Activated T-helper 1 cell treated with anti-CD3 and anti-CD28 coated beads, Interleukin-12 subunit alpha, Interleukin-12 subunit beta, Interleukin-2, Interleukin-4 antibody, amounts not matched to agents 30 ng/mL and 10 ng/mL and 1 ng/mL, durations not matched to agents 14 hours and 24 hours and 36 hours (primary cell): ENCODE measurements at regions not wholly inside any gene's neighbourhood (a gene's known extent, or its start where the extent isn't known, plus 50 kb on each side); places are given as distances from the start of the nearest gene placed in this dataset.
"Not testable (repeated sequence)": the region's sequence is repeated elsewhere in the genome, so short reads cannot be mapped to it uniquely, and the experiment has no call there.

Experiments
- DNase-seq: peaks from one replicate; pipeline ENCODE4 v3.0.0; 2021; ENCODE audit warnings: low spot score
- H3K27ac Mint-ChIP-seq: one replicate; pipeline ENCODE4 v1.8.0; 2021; ENCODE audit warnings: mild to moderate bottlenecking, mixed read lengths
- H3K27me3 Mint-ChIP-seq: one replicate; pipeline ENCODE4 v1.8.0; 2022; ENCODE audit warnings: mild to moderate bottlenecking, moderate library complexity, mixed read lengths; ENCODE audit not compliant: insufficient read depth
- H3K36me3 Mint-ChIP-seq: one replicate; pipeline ENCODE4 v1.8.0; 2021; ENCODE audit warnings: low read depth, mixed read lengths
- H3K4me1 Mint-ChIP-seq: one replicate; pipeline ENCODE4 v1.8.0; 2021; ENCODE audit warnings: low read depth, mixed read lengths
- H3K4me3 Mint-ChIP-seq: one replicate; pipeline ENCODE4 v1.8.0; 2021; ENCODE audit warnings: mild to moderate bottlenecking, moderate library complexity, mixed read lengths
- H3K9me3 Mint-ChIP-seq: one replicate; pipeline ENCODE4 v1.8.0; 2021; ENCODE audit warnings: mixed read lengths
- intact Hi-C: fragments of 100-400 bp; cut with micrococcal nuclease; formaldehyde crosslinking; loops from one replicate; pipeline ENCODE4 v1.15.1; 2024

- Mint-ChIP-seq H3K27ac (no peak overlapping the region), H3K9me3 (no peaks in the 10 kb centered on the region), H3K27me3 (no peaks in the 10 kb centered on the region), H3K36me3 (no peaks in the 10 kb centered on the region), H3K4me3 (no peak overlapping the region), H3K4me1 (no peaks in the 10 kb centered on the region)
- intact Hi-C loops: no loop called here
- DNase-seq: no peak
Measured at GRCh38 chr3:20401253-20401652, 215.2 kb upstream of the SGO1 start.

- Mint-ChIP-seq H3K27me3 (no peaks in the 10 kb centered on the region), H3K27ac (no peak overlapping the region), H3K4me1 (no peaks in the 10 kb centered on the region), H3K36me3 (no peaks in the 10 kb centered on the region), H3K9me3 (no peaks in the 10 kb centered on the region), H3K4me3 (no peak overlapping the region)
- no peak for DNase-seq
- intact Hi-C loops: no loop called here
Measured at GRCh38 chr3:20400686-20401085, 214.7 kb upstream of the SGO1 start.

- Mint-ChIP-seq H3K36me3 (no peaks in the 10 kb centered on the region), H3K9me3 (no peaks in the 10 kb centered on the region), H3K4me3 (no peak overlapping the region), H3K27ac (no peak overlapping the region), H3K27me3 (no peaks in the 10 kb centered on the region), H3K4me1 (no peaks in the 10 kb centered on the region)
- intact Hi-C loops: no loop called here
- DNase-seq: no peak
Measured at GRCh38 chr3:20400281-20400680, 214.3 kb upstream of the SGO1 start.

GRCh38 chr3:20396335-20396734 is 210.3 kb upstream of the SGO1 start:
- H3K9me3 Mint-ChIP-seq: no peaks in the 10 kb centered on the region
- H3K27ac Mint-ChIP-seq: no peak overlapping the region
- H3K4me1 Mint-ChIP-seq: no peaks in the 10 kb centered on the region
- DNase-seq: no peak
- no peak overlapping the region for H3K4me3 Mint-ChIP-seq
- no peaks in the 10 kb centered on the region for H3K27me3 Mint-ChIP-seq
- H3K36me3 Mint-ChIP-seq: no peaks in the 10 kb centered on the region
- intact Hi-C loops: no loop called here

- H3K4me3 Mint-ChIP-seq: no peak overlapping the region
- no peaks in the 10 kb centered on the region for H3K27me3 Mint-ChIP-seq
- H3K9me3 Mint-ChIP-seq: no peaks in the 10 kb centered on the region
- DNase-seq: no peak
- no peaks in the 10 kb centered on the region for H3K4me1 Mint-ChIP-seq
- intact Hi-C loops: no loop called here
- H3K27ac Mint-ChIP-seq: no peak overlapping the region
- no peaks in the 10 kb centered on the region for H3K36me3 Mint-ChIP-seq
Measured at GRCh38 chr3:20395692-20396091, 209.7 kb upstream of the SGO1 start.

GRCh38 chr3:20394243-20394642 is 208.2 kb upstream of the SGO1 start:
- no peaks in the 10 kb centered on the region for H3K9me3 Mint-ChIP-seq
- no peaks in the 10 kb centered on the region for H3K36me3 Mint-ChIP-seq
- no peak overlapping the region for H3K27ac Mint-ChIP-seq
- H3K27me3 Mint-ChIP-seq: no peaks in the 10 kb centered on the region
- no peaks in the 10 kb centered on the region for H3K4me1 Mint-ChIP-seq
- intact Hi-C loops: no loop called here
- no peak overlapping the region for H3K4me3 Mint-ChIP-seq
- no peak for DNase-seq

GRCh38 chr3:20391644-20392043 is 205.6 kb upstream of the SGO1 start:
- DNase-seq: no peak
- H3K36me3 Mint-ChIP-seq: no peaks in the 10 kb centered on the region
- no peak overlapping the region for H3K4me3 Mint-ChIP-seq
- intact Hi-C loops: no loop called here
- no peaks in the 10 kb centered on the region for H3K27me3 Mint-ChIP-seq
- H3K4me1 Mint-ChIP-seq: no peaks in the 10 kb centered on the region
- no peak overlapping the region for H3K27ac Mint-ChIP-seq
- H3K9me3 Mint-ChIP-seq: no peaks in the 10 kb centered on the region

GRCh38 chr3:20388971-20389370 is 203.0 kb upstream of the SGO1 start:
- no peak overlapping the region for H3K27ac Mint-ChIP-seq
- intact Hi-C loops: no loop called here
- no peaks in the 10 kb centered on the region for H3K36me3 Mint-ChIP-seq
- H3K4me3 Mint-ChIP-seq: no peak overlapping the region
- DNase-seq: no peak
- no peaks in the 10 kb centered on the region for H3K27me3 Mint-ChIP-seq
- no peaks in the 10 kb centered on the region for H3K4me1 Mint-ChIP-seq
- H3K9me3 Mint-ChIP-seq: no peaks in the 10 kb centered on the region

- Mint-ChIP-seq H3K36me3 (no peaks in the 10 kb centered on the region), H3K9me3 (no peaks in the 10 kb centered on the region), H3K27ac (no peak overlapping the region)
Measured at GRCh38 chr3:20380295-20380694, 194.3 kb upstream of the SGO1 start.

GRCh38 chr3:20378315-20378714 is 192.3 kb upstream of the SGO1 start:
- H3K4me3 Mint-ChIP-seq: no peak overlapping the region
- no peaks in the 10 kb centered on the region for H3K9me3 Mint-ChIP-seq
- intact Hi-C loops: no loop called here
- H3K4me1 Mint-ChIP-seq: no peaks in the 10 kb centered on the region
- no peaks in the 10 kb centered on the region for H3K36me3 Mint-ChIP-seq
- no peak for DNase-seq
- H3K27ac Mint-ChIP-seq: no peak overlapping the region
- H3K27me3 Mint-ChIP-seq: no peaks in the 10 kb centered on the region

More at GRCh38 chr3:20380295-20380694, 194.3 kb upstream of the SGO1 start:
- no peaks in the 10 kb centered on the region for H3K27me3 Mint-ChIP-seq
- DNase-seq: no peak
- intact Hi-C loops: no loop called here
- H3K4me3 Mint-ChIP-seq: no peak overlapping the region
- no peaks in the 10 kb centered on the region for H3K4me1 Mint-ChIP-seq

- Mint-ChIP-seq H3K4me1 (no peaks in the 10 kb centered on the region), H3K27ac (no peak overlapping the region), H3K27me3 (no peaks in the 10 kb centered on the region), H3K36me3 (no peaks in the 10 kb centered on the region), H3K9me3 (no peaks in the 10 kb centered on the region), H3K4me3 (no peak overlapping the region)
- DNase-seq: no peak
- intact Hi-C loops: no loop called here
Measured at GRCh38 chr3:20376665-20377217, 190.7 kb upstream of the SGO1 start.

- H3K27me3 Mint-ChIP-seq: no peaks in the 10 kb centered on the region
Measured at GRCh38 chr3:20375302-20375701, 189.3 kb upstream of the SGO1 start.

GRCh38 chr3:20370273-20371063 is 184.5 kb upstream of the SGO1 start:
- H3K9me3 Mint-ChIP-seq, H3K27me3 Mint-ChIP-seq, intact Hi-C loops, DNase-seq, H3K36me3 Mint-ChIP-seq, H3K4me3 Mint-ChIP-seq, H3K4me1 Mint-ChIP-seq: not testable (repeated sequence)
- peak overlapping the region; percentile 11 for H3K27ac Mint-ChIP-seq

More at GRCh38 chr3:20375302-20375701, 189.3 kb upstream of the SGO1 start:
- no peak overlapping the region for H3K4me3 Mint-ChIP-seq
- no peak overlapping the region for H3K27ac Mint-ChIP-seq
- H3K36me3 Mint-ChIP-seq: no peaks in the 10 kb centered on the region
- no peaks in the 10 kb centered on the region for H3K4me1 Mint-ChIP-seq
- DNase-seq: no peak
- intact Hi-C loops: no loop called here
- no peaks in the 10 kb centered on the region for H3K9me3 Mint-ChIP-seq

GRCh38 chr3:20361000-20361399 is 175.0 kb upstream of the SGO1 start:
- H3K4me3 Mint-ChIP-seq: no peak overlapping the region
- no peaks in the 10 kb centered on the region for H3K4me1 Mint-ChIP-seq
- H3K27me3 Mint-ChIP-seq: peaks cover 2% of the 10 kb centered on the region
- no peak for DNase-seq
- no peaks in the 10 kb centered on the region for H3K9me3 Mint-ChIP-seq
- H3K27ac Mint-ChIP-seq: no peak overlapping the region
- no peaks in the 10 kb centered on the region for H3K36me3 Mint-ChIP-seq
- intact Hi-C loops: no loop called here
